NCI-H748 (cell line): ENCODE measurements at regions not wholly inside any gene's neighbourhood (a gene's known extent, or its start where the extent isn't known, plus 50 kb on each side); places are given as distances from the start of the nearest gene placed in this dataset.
A peak's percentile ranks its signal among the peaks of the same experiment; 100 is the strongest.
"Not testable (repeated sequence)": the region's sequence is repeated elsewhere in the genome, so short reads cannot be mapped to it uniquely, and the experiment has no call there.

Experiments
- DNase-seq: peaks from one replicate; lab custom pipeline; 2025; ENCODE audit not compliant: unreplicated experiment; lab: John Stamatoyannopoulos, UW

- no peak for DNase-seq
These were observed 1032.7 kb downstream of the NR2F1-AS1 start for GRCh38 chr5:92548346-92548745.

- no peak for DNase-seq
These were observed 1036.4 kb downstream of the NR2F1-AS1 start for GRCh38 chr5:92544596-92544995.

DNA sequence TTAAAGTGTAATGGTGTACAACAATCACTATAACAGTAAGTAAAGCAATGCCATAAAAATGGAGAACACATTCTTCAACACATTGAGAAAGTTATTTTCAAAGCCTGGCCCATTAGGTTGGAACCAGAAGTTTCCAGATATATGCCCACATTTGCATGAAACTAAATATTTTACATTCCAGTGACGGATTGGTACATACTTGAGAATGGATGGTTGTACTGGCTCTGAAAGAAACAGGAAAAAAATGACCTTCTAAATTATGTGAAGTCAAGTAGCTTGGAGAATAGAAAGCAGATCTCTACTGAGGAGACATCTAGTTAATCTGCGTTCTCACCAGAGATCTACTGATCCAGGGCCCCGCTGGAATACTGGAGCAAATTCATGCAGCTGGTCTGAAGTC is 1037.0 kb downstream of the NR2F1-AS1 start:
- DNase-seq: no peak

- peak; percentile 24 for DNase-seq
These were observed 1037.8 kb downstream of the NR2F1-AS1 start for GRCh38 chr5:92543201-92543600.

DNA sequence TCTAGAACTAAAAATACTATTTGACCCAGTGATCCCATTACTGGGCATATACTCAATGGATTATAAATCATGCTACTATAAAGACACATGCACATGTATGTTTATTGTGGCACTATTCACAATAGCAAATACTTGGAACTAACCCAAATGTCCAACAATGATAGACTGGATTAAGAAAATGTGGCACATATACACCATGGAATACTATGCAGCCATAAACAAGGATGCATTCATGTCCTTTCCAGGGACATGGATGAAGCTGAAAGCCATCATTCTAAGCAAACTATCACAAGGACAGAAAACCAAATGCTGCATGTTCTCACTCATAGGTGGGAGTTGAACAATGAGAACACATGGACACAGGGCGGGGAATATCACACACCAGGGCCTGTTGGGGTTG is 1039.0 kb downstream of the NR2F1-AS1 start:
- DNase-seq: not testable (repeated sequence)

DNA sequence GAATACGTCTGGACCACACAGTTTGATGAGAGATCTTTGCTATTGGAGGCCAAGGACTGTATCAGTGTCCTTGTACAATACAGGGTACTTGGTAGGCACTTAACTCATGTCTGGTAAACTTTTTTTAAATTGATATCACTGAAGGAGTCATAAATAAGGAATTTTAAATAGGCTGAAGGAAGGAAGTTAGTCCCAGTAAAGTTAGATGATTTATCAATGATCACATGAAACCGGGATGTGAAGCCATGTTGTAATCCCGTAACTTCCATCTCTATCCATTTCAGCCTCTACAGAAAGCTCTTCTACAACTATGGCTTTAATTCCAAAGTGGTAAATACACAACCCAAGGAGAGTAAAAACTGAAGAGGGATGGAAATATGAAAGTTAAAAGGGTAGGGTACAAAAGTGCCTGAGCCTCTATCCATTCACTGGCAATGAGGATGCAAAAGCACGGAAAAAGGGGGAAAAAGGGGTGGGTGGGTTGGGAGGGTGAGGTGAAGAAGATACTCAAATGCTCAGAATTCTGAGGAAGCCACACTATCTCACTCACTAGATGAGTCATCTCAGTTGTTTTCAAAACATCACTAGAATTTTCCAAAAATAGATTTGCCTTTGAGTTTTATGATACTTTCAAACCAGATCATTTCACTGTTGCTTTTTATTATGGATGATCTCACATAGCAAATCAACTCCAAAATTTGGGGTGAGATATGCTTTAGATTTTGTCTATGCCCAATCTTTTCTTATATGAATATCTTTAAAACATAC is 1053.5 kb downstream of the NR2F1-AS1 start:
- DNase-seq: no peak

DNA sequence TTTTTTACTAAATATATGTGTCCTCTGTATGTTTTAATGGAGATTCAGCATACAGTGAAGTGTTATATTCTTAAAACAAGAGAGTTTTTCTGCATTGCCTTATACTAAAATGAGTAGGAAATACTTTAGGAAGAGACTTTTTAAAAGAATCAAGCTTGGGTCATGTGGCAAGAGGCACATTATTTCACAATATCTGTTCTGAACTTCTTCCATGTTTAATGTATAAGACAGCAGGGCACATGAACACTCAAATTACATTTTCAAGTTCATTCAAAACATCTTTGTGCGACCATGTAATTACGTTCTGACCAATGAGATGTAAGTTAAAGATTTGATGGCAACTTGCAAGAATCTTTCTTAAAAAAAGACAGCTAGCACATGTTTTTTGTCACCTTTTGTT is 1055.9 kb downstream of the NR2F1-AS1 start:
- DNase-seq: no peak

DNA sequence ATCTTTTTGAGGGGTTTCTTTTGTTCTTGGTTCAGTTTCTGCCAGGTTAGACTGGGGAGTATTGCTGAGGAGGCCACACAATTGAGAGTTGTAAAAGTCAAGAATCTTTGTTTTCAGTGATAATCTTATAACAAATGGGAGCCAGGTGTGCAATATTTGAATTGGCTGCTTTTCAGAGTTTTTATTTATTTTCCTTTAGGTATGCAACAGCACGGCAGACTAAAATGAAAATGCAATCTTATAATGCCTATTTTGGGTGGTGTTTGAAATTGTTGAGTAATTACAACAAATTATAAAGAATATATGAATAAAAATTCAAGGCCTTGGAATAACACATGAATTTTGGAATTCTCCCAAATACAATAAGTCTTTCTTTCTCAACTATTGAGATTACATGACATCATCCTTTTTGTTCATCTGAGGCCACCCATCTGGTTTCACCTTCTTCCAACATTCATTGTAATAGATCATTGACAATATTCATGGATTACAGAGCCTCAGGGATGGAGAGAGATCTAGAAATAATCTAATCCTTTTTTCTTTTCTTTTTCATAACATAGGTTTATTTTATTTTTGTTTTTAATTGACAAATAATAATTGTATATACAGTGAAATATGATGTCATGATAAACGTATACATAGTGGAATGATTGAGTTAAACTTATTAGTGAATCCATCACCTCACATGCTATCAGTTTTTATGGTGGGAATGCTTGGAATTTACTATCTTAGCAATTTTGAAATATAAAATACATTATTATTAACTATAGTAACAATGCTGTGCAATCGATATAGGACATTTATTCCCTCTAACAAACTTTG is 1061.0 kb downstream of the NR2F1-AS1 start:
- peak; percentile 90 for DNase-seq

GRCh38 chr5:92518318-92518904 is 1062.6 kb downstream of the NR2F1-AS1 start:
- peak; percentile 77 for DNase-seq

DNA sequence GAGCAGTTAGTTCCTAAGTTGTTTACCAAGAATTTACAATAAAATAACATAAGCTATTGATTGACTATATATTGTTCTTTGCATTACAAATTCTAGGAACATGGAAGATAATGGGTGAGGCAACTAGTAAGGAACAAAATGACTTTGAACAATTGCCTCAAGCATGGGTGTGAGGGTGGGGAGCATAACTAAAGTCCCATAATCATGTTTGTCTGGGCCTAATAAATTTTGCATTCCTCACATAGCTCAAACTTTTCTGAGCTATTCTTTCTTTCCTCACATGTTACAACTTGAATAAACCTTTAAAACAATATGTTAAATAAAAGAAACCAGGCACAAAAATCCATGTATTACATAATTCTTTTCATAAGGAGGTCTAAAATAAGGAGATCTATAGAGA is 1066.1 kb downstream of the NR2F1-AS1 start:
- DNase-seq: no peak

- no peak for DNase-seq
These were observed 1068.0 kb downstream of the NR2F1-AS1 start for GRCh38 chr5:92513067-92513466.

GRCh38 chr5:92508271-92508670 is 1072.7 kb downstream of the NR2F1-AS1 start:
- DNase-seq: no peak

- DNase-seq: no peak
These were observed 1075.1 kb downstream of the NR2F1-AS1 start for GRCh38 chr5:92505925-92506324.

- DNase-seq: no peak
These were observed 1075.9 kb downstream of the NR2F1-AS1 start for GRCh38 chr5:92505145-92505544.

DNA sequence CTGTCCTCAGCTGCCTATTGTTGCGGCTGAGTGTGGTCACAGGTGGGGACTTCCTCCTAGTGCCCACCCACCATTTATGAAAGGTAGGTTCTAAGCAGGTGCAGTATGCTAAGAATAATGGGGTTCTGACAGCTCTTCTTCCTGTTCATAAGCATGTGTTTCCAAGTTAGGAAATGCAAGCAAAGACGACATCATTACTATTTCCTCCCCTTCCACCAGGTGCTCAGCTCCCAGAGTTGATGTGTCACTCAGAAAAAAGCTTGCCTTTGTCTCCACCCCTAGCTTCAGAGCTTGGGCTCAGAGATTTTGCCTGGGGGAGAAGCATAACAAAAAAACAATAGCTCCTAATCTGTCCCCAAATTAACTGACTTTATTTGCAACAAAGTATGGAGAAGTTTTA is 1076.7 kb downstream of the NR2F1-AS1 start:
- peak; percentile 38 for DNase-seq

DNA sequence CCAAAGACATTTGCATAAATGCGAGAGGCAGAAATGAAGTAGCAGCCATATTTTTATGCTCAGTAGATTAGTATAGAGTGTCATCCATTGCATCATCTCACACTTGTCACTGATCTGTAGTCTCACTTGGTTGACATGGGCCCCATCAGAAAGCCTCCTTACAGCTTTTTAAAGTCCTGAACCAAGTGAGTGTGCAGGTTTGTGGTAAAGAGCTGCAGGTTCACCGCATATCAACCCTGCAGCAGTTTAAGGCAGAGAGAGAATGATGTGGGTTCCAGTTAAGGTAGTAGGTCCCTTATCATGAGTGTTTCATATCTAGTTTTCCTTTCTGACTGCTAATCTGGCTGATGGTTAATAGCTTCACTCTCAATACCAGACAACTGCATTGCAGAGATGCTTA is 1080.3 kb downstream of the NR2F1-AS1 start:
- DNase-seq: no peak

DNA sequence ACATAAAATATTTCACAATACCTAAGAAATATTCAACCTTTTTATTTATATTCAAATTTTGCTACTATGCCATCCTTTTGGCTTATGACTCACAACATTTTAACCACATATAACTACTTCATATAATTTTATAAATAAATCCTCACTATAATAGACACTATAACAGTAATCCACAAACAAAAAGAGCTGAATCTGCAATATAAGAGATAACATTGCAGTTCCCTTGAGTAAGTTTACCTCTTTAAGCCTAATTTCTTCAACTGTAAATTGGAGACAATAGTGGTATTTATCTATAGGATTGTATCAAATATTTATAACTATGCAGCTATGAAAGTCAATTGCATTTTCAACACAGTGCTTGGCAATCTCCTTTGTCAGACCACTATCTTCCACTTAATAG is 1084.5 kb downstream of the NR2F1-AS1 start:
- no peak for DNase-seq

DNA sequence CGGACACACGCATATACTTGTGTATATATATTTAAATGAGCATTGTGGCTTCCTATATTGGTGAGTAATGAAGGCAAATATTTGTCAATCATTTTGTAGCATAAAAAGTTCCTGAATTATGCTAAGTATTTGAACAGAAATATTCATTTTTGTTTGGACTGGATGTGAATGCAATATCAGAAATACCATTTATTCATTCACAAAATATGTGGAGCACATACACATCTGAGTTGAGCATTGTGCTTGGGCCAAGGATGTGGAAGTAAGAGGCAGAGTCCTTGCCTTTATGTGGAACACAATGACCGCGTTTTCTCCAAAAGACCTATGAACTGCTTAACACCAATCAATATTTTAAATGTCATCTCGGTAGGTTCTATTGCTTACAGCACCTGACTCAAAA is 1086.5 kb downstream of the NR2F1-AS1 start:
- no peak for DNase-seq

DNA sequence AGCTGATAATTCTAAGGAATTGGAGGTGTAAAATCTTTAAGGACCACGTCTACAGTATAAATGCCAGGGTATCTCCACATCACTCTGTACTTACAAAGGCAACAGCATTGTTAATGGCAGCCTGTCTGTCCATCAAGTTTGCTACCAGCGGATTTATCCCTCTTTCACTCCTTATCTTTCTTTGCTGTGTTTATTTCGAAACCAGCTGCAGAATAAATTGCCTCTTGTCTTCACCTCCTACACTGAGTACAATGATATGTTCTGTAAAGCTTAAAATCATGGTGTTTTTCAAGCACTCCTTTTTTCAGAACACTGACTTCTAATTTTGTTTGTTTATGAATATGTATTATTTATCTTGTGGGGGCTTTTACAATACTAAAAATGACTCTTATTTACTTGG is 1088.1 kb downstream of the NR2F1-AS1 start:
- peak; percentile 70 for DNase-seq

DNA sequence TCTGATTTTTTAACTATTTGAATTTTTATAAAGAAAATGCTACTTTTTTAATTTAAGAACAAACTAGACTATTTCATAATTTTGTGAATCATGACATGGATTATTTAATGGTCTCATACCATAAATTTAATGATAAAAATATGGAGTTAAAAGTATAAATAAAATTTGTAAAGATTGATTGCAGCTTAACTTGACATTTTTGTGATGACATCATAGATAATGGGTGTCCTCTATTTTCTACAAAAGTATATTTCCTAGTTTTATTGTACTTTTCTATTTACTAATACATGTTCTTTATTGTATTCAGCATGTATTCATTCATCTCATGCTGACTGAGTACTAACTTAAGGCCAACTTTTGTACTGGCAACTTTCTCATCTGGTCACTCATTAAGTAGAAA is 1096.5 kb downstream of the NR2F1-AS1 start:
- DNase-seq: no peak

DNA sequence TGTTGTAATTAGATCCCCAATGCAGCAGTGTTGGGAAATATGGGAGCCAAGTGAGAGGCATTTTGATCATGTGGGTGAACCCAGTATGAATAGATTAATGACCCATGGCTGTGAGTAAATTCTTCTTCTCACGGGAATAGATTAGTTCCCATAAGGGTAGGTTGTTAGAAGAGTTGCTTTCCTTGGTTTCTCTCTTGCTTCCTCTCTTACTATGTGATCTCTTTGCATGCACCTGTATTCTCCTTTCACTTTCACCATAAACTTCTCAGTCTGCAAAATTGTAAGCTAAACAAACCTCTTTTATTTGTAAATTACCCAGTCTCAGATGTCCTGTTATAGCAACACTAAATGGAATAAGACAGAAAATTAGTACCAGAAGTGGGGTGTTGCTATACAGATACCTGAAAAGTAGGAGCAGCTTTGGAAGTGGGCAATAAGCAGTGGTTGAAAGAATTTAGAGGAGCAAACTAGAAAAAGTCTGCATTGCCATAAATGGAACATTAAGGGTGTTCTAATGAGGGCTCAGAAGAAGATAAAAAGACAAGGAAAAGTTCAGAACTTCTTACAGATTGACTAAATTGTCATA is 1090.0 kb upstream of the ARRDC3 start:
- no peak for DNase-seq

DNA sequence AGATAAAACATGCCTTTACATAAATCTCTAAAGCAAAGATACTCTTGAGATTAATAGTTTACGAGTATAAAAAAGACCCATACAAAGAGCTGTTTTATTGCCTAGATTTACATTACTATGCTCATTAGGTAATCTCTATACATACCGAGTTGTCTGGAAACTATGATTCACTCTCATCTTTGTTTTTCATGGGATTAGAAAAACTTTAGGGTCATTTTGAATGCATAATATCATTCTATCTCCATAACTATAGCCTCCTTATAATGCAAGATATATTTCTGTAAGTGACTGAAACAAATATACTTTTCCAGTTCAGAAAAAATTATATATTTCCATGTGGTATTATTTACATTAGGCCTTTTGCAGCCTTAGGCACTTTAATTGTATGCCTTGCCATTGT is 1088.7 kb upstream of the ARRDC3 start:
- DNase-seq: no peak
